Posterior cingulate gyrus (tissue), 11 donors: ENCODE measurements at regions not wholly inside any gene's neighbourhood (a gene's known extent, or its start where the extent isn't known, plus 50 kb on each side); places are given as distances from the start of the nearest gene placed in this dataset.
"Not testable (repeated sequence)": the region's sequence is repeated elsewhere in the genome, so short reads cannot be mapped to it uniquely, and the experiment has no call there.

Source experiments
- DNase-seq, 10 donors: peaks; one replicate each; pipeline versions ENCODE4 v3.0.0 to v3.0.0-alpha.2; 2020 to 2021; ENCODE audit warnings: mixed read lengths in 3 of 10
- intact Hi-C: fragments of 100-400 bp; cut with DNase I; formaldehyde crosslinking; loops from one replicate; pipeline ENCODE4 v1.15.1; 2023

DNA sequence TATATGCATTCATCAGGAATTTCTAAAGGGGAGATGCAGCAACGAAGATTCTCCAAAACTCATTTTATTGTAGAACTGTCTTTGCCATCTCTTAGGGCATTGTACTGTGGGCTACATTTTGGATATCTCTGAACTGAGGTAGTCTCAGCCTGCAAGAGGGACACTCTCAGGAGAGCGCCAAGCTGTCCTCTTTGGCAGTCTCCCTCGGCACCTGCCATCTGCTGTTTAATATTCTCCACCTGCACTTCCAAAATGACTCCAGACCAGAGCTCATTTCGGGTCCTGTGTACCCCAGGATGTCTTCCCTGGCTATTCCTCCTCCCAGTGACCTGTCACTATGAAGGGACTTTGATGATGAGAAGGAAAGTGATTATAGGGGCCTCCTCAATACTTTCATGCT lies 356.3 kb upstream of the C1orf174 start:
- DNase-seq, result no peak
- intact Hi-C loops, result no loop called here

DNA sequence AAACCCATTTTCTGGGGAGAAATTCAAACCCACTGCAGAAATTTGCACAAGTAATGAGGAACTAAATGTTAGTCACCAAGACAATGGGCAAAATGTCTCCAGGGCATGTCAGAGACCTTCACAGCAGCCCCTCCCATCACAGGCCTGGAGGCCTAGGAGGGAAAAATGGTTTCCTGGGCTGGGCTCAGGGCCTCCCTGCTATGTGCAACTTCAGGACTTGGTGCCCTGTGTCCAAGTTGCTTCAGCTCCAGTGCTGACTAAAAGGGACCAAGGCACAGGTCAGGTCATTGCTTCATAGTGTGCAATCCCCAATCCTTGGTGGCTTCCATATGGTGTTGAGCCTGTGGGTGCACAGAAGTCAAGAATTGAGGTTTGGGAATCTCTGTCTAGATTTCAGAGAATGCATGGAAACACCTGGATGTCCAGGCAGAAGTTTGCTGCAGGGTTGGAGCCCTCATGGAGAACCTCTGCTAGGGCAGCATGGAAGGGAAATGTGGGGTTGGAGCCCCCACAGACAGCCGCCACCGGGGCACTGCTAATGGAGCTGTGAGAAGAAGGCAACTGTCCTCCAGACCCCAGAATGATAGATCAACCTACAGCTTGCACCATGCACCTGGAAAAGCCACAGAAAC lies 358.2 kb upstream of the C1orf174 start:
- intact Hi-C loops, DNase-seq: not testable (repeated sequence)

GRCh38 chr1:4261327-4261726 lies 361.3 kb upstream of the C1orf174 start:
- intact Hi-C loops, result no loop called here
- DNase-seq, result no peak

DNA sequence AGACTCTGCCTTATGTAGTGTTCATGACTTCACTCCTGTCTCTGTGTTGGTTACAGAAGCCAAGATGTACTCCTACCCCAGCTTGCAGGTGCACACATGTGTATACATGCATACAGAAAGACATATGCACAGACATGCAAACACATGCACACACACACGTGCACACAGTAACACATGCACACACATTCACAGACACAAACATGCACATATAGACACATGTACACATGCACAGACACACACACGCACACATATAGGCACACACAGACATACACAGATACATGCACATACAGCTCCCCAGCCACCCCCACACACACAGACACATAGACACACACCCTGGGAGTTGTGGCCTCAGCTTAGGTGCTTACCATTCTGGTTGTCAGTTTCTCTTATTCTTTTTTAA lies 362.6 kb upstream of the C1orf174 start:
- DNase-seq, result no peak
- intact Hi-C loops, result no loop called here

DNA sequence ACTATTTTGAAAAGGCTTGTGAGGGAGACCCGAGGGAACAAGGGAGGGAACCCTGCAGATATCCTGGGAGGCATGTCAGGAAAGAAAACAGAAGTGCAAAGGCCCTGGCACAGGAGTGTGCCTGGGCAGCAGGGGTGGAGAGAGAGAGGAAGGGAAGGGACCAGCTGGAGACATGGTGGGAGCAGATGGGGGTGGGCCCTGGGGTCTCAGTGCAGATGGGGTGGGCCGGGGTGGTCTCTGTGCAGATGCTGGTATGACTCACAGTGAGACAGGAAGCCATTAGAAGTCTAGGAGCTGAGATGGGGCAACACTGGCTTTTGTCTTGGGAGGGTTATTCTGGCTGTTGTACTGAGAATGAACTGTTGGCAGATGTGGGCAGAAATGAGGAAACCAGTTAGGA lies 363.6 kb upstream of the C1orf174 start:
- DNase-seq, result peak in 1 of 10 donors; percentile 55
- intact Hi-C loops, result no loop called here

DNA sequence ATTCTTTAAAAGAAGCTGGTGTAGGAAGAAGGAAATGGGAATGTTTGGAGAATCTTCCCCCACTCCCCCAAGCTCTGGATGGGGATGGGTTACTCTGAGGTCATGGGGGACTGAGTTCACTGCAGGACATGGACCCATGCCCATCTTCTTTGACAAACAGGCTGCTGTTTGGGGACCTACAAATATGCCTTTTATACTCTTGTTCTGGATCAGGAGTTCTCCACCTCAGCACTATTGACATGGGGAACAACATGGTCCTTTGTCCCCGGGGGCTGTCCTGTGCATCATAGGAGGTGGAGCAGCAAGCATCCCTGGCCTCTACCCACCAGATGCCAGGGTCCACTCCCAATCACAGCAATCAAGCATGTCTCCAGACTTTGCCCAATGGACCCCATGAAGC lies 365.8 kb upstream of the C1orf174 start:
- intact Hi-C loops, result no loop called here
- peak in 1 of 10 donors; percentile 28 for DNase-seq

DNA sequence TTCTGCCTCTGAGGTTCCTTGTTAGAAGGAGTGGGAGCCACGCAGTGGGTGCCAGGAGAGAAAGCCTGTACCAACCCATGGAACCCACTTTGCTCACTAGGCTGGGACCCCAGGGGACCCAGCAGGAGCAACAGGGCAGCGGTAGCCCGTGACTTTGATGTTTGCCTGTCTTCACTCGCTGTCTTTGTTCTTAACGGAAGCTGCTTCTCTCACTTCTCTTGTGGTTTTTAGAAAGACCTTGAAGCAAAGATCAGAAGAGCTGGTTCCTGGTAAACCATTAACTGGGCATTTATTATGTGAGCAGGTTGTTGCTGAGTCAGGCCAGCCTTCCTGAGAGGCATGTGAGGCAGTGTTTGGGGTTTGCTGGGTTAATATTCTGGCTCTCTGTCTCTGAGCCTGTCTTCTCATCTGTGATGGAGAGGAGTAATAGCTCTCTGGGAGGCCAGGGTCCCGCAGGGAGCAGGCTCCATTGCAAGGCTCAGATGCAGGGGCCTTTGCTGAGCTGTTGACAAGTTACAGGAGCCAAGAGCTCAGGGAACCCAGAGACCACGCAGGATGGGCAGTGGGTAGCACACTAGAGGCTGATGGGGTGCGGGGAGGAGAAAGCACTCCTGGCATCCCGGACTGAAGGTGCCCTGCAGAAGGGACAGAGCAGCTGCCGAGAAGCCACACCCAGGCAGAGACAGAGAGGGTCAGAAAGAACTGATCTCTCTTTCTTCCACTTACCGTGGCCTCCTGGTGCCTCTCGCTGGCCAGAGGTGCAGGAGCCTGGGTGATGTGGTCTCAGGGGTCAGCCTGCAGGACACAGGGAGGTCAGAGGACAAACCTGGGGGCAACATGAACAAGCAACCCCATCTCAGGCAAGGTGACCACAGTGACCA lies 367.5 kb upstream of the C1orf174 start:
- peak in 1 of 10 donors; percentile 78 for DNase-seq
- intact Hi-C loops, result no loop called here

- intact Hi-C loops, result no loop called here
- peak in 1 of 10 donors; percentile 61 for DNase-seq
Measured at GRCh38 chr1:4268262-4268888, 368.3 kb upstream of the C1orf174 start.

DNA sequence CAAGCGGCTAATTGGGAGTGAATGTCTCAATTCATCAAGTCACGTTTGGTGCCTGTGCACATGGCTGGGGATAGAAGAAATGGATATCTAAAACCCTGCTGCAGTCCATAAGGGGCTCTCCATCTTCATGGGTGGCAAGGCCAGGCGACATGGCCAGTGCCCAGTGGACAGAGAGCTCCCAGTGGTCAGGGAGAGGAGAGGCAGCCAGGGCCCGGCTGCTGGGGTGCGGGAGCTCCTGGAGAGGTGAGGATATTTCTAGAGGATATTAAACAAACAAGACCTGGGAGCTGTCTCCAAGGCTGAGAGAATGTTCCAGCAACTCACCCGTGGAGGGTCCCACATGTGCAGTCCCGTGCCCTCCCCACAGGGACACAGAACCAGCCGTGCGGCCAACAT lies 368.8 kb upstream of the C1orf174 start:
- intact Hi-C loops, result no loop called here
- peak in 1 of 10 donors; percentile 73 for DNase-seq

DNA sequence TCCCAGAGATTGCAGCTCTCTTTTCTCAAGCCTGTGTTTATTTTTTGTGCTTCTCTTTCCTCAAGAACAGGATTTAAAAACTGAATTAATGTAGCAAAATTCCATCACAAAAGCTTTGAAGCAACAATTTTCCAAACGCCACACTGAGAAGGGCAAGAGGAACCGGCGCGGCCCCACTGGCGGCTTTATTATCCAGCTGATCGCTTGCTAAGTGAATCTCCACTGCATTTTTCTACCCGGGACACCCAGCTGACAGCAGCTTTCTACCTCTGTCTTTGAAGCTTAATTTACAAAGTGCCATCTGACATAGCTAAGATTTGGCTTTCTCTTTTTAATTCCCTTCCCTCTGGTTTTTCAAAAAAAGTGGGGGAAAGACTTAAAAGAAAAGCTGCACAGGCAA lies 369.3 kb upstream of the C1orf174 start:
- intact Hi-C loops, result no loop called here
- DNase-seq, result no peak

GRCh38 chr1:4269952-4270570 lies 370.0 kb upstream of the C1orf174 start:
- intact Hi-C loops, result no loop called here
- DNase-seq, result no peak

GRCh38 chr1:4270651-4271337 lies 370.7 kb upstream of the C1orf174 start:
- DNase-seq, result peak in 4 of 10 donors; percentile 11 to 90 (median 56)
- intact Hi-C loops, result no loop called here

GRCh38 chr1:4271338-4271998 lies 371.4 kb upstream of the C1orf174 start:
- DNase-seq, result peak in 1 of 10 donors; percentile 74
- intact Hi-C loops, result no loop called here

GRCh38 chr1:4272568-4272967 lies 372.5 kb upstream of the C1orf174 start:
- no peak for DNase-seq
- intact Hi-C loops, result no loop called here

DNA sequence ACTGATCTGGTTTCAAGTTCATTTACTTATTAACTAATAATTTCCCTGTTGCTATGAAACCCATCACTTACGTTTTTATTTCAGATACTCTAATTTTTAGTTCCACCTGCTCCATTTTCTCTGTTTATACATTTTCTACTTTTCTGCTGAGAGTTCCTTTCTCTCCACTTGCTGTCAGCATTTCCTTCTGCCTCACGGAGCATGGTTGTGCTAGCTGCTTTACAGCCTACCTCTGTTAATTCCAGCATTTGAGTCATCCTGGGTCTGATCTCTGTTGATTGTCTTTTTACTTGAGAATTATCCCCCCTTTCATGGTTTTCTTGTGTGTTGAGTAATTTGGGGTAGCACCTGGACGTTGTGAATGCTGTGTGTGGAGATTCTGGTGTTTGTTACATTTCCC lies 373.2 kb upstream of the C1orf174 start:
- DNase-seq, result no peak
- intact Hi-C loops, result no loop called here

- intact Hi-C loops, result no loop called here
- no peak for DNase-seq
Measured at GRCh38 chr1:4273747-4274146, 373.7 kb upstream of the C1orf174 start.

- intact Hi-C loops, result no loop called here
- DNase-seq, result no peak
Measured at GRCh38 chr1:4275083-4275482, 375.0 kb upstream of the C1orf174 start.

GRCh38 chr1:4276238-4276637 lies 376.2 kb upstream of the C1orf174 start:
- no peak for DNase-seq
- intact Hi-C loops, result no loop called here

GRCh38 chr1:4277598-4277997 lies 376.8 kb upstream of the AJAP1 start:
- intact Hi-C loops, result no loop called here
- DNase-seq, result no peak

DNA sequence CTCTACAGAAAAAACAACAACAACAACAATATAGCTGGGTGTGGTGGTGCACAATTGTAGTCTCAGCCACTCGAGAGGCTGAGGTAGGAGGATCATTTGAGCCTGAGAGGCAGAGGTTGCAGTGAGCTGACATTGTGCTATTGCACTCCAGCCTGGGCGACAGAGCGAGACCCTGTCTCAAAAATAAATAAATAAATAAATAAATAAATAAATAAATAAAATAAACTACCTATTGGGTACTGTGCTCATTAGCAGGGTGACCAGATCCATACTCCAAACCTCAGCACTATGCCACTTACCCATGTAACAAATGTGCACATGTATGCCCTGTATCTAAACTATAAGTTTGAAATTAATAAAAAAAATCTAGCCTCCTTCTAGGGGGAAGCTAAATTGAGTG lies 369.4 kb upstream of the AJAP1 start:
- intact Hi-C loops, result no loop called here
- no peak for DNase-seq
